Kidney (tissue), 13 donors: ENCODE measurements at regions not wholly inside any gene's neighbourhood (a gene's known extent, or its start where the extent isn't known, plus 50 kb on each side); places are given as distances from the start of the nearest gene placed in this dataset.

ENCODE experiments used
- DNase-seq, 5 donors: peaks; one replicate each; pipeline ENCODE4 v3.0.0-alpha.2; 2013 to 2020
- FAIRE-seq: peaks from 2 replicates; lab custom pipeline; 2012; peaks lifted over from hg19 to GRCh38; lab: Jason Lieb, UNC
- H3K27ac ChIP-seq, 2 donors: one replicate each; pipeline ENCODE4 v1.7.0; 2013; ENCODE audit warnings: low read depth in 2 of 2, low read length in 2 of 2, inconsistent platforms in 1 of 2
- H3K27me3 ChIP-seq: one replicate; pipeline ENCODE4 v1.7.1; 2013; ENCODE audit warnings: low read length, inconsistent platforms; ENCODE audit not compliant: control insufficient read depth, insufficient read depth
- H3K36me3 ChIP-seq, 3 donors: one replicate each; pipeline versions ENCODE4 v1.7.0 to v1.7.1; 2013; ENCODE audit warnings: low read length in 3 of 3, control low read depth in 1 of 3, inconsistent platforms in 1 of 3; ENCODE audit not compliant: insufficient read depth in 3 of 3, control insufficient read depth in 2 of 3
- H3K4me1 ChIP-seq, 3 donors: one replicate each; pipeline versions ENCODE4 v1.7.0 to v1.7.1; 2013; ENCODE audit warnings: low read length in 3 of 3, inconsistent platforms in 1 of 3, low read depth in 1 of 3; ENCODE audit not compliant: control insufficient read depth in 2 of 3, insufficient read depth in 2 of 3
- H3K4me3 ChIP-seq, 3 donors: one replicate each; pipeline versions ENCODE4 v1.7.0 to v1.8.1; 2013; ENCODE audit warnings: low read length in 3 of 3, control low read depth in 1 of 3, inconsistent platforms in 1 of 3
- H3K9ac ChIP-seq, 3 donors: one replicate each; pipeline versions ENCODE4 v1.7.0 to v1.7.1; 2013; ENCODE audit warnings: low read length in 3 of 3, control low read depth in 1 of 3, inconsistent platforms in 1 of 3
- H3K9me3 ChIP-seq, 3 donors: one replicate each; pipeline versions ENCODE4 v1.7.0 to v1.7.1; 2013; ENCODE audit warnings: low read length in 3 of 3, control low read depth in 1 of 3, inconsistent platforms in 1 of 3; ENCODE audit not compliant: control insufficient read depth in 2 of 3, insufficient read depth in 1 of 3
- CTCF ChIP-seq: IDR thresholded peaks from 3 replicates; pipeline ENCODE4 v1.5.1; 2012; ENCODE audit warnings: mild to moderate bottlenecking, moderate library complexity, borderline replicate concordance; ENCODE audit not compliant: insufficient read depth; ENCODE audit errors: extremely low read depth
- intact Hi-C: fragments of 100-400 bp; cut with DNase I; formaldehyde crosslinking; loops from one replicate; pipeline ENCODE4 v1.11.1; 2022
- donor health status: control.
- donor health status: control.
- donor health status: control.
- donor health status: control.
- donor health status: control.
- donor health status: DM: yes; HTN: yes; CAD: no.
- donor health status: Normal renal cell carcinoma (clear cell type).

DNA sequence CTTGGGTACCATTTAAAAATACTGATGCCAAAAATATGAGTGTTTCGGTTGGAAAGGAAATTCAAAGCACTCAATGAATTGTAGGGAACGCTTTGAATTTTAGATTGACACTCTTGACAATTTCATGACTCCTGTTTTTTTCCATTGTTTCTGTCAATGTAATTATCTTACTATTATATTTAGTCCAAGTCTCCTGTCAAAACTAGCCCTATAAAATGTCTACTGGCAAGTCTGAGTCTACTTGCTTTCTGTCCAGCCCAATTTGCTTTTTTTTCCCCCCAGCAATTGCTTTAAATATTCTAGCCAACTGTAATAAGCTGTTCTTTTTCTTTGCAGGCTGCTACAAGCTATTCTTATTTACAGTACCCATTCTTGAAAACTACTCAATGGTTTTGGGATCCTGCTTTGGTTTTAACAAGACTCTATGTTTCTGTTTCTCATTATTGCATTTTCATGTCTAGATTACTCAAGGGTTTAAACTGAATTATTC lies 1103.9 kb upstream of the GJE1 start:
- FAIRE-seq = no peak
- Histone ChIP-seq H3K9ac (no peak overlapping the region), H3K4me3 (no peak overlapping the region), H3K9me3 (no peaks in the 10 kb centered on the region), H3K36me3 (no peaks in the 10 kb centered on the region), H3K27ac (no peak overlapping the region), H3K27me3 (no peaks in the 10 kb centered on the region), H3K4me1 (peaks cover 0 to 17% (median 6%) of the 10 kb centered on the region in 3 donors)
- TF ChIP-seq CTCF = no peak
- intact Hi-C loops = no loop called here
- no peak for DNase-seq

- Histone ChIP-seq H3K9me3 (no peaks in the 10 kb centered on the region), H3K36me3 (no peaks in the 10 kb centered on the region), H3K27ac (no peak overlapping the region), H3K4me3 (no peak overlapping the region), H3K4me1 (peaks cover 0 to 17% (median 6%) of the 10 kb centered on the region in 3 donors), H3K9ac (no peak overlapping the region), H3K27me3 (no peaks in the 10 kb centered on the region)
- peak in 2 of 5 donors; percentile 30 to 42 for DNase-seq
- intact Hi-C loops = no loop called here
- peak; percentile 95 for FAIRE-seq
- TF ChIP-seq CTCF = no peak
Measured at GRCh38 chr6:141026504-141026903, 1106.2 kb upstream of the GJE1 start.

DNA sequence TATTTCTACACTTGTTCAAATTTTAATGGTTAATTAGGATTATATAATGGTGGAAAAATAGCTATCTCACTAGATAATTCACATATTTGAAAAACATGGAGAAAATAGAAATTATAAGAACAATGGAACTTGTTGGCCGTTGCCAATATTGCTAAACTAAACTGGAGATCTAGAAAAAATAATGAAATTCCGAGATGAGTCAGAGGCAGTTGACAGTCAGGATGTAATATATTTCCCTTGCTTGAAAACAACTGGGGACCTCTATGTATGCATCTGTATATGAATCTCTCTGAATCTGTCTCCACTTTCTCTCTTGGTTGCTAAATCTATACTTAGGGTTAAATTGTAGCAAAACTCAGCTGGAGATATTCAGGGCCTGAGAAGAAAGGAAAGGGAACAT lies 1108.2 kb upstream of the GJE1 start:
- Histone ChIP-seq H3K27ac (no peak overlapping the region), H3K36me3 (no peaks in the 10 kb centered on the region), H3K9me3 (no peaks in the 10 kb centered on the region), H3K9ac (no peak overlapping the region), H3K4me1 (peaks cover 0 to 17% (median 6%) of the 10 kb centered on the region in 3 donors), H3K4me3 (no peak overlapping the region), H3K27me3 (no peaks in the 10 kb centered on the region)
- intact Hi-C loops = no loop called here
- FAIRE-seq (no peak), DNase-seq (no peak)
- no peak for TF ChIP-seq CTCF

DNA sequence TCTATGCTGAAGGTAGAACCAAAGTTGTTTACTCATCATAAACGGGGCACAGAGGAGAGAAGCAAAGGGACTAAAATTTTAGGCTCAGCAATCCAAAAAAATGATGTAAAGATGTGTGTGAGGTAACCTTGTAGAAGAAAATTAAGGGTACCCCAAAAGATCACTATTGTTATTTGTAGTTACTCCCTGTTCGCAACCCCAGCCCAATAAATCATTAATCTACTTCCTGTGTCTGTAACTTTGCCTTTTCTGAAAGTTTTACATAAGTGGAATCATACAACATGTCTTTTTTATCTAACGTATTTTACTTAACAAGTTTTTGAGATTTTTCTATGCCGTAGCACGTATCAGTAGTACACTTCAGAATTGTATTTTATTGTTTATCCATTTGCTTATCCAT lies 1114.8 kb upstream of the GJE1 start:
- H3K9ac ChIP-seq = no peak overlapping the region
- no peaks in the 10 kb centered on the region for H3K36me3 ChIP-seq
- DNase-seq (no peak), FAIRE-seq (no peak)
- no peaks in the 10 kb centered on the region for H3K27me3 ChIP-seq
- no peak overlapping the region for H3K27ac ChIP-seq
- intact Hi-C loops = no loop called here
- TF ChIP-seq CTCF = no peak
- H3K4me3 ChIP-seq = no peak overlapping the region
- no peaks in the 10 kb centered on the region for H3K9me3 ChIP-seq
- H3K4me1 ChIP-seq = peaks cover 0 to 5% (median 0%) of the 10 kb centered on the region in 3 donors
